Fibroblast of lung (primary cell): ENCODE measurements at regions not wholly inside any gene's neighbourhood (a gene's known extent, or its start where the extent isn't known, plus 50 kb on each side); places are given as distances from the start of the nearest gene placed in this dataset.

ENCODE experiments used
- DNase-seq, 2 donors: peaks; one replicate each; pipeline versions ENCODE4 v3.0.0 to v3.0.0-alpha.2; 2010; ENCODE audit warnings: low read depth in 2 of 2
- H2AFZ ChIP-seq: 2 replicates; pipeline ENCODE4 v1.5.1; 2012; ENCODE audit warnings: low read length, control low read depth, inconsistent platforms
- H3K27ac ChIP-seq: 2 replicates; pipeline ENCODE4 v1.5.1; 2011; ENCODE audit warnings: low read length, control low read depth; ENCODE audit not compliant: insufficient read depth
- H3K27me3 ChIP-seq: 2 replicates; pipeline ENCODE4 v1.5.1; 2011; ENCODE audit warnings: mild to moderate bottlenecking, low read length; ENCODE audit not compliant: control insufficient read depth, insufficient read depth
- H3K36me3 ChIP-seq: 2 replicates; pipeline ENCODE4 v1.5.1; 2011; ENCODE audit warnings: low read length; ENCODE audit not compliant: control insufficient read depth, insufficient read depth
- H3K4me1 ChIP-seq: 2 replicates; pipeline ENCODE4 v1.5.1; 2011; ENCODE audit warnings: low read length; ENCODE audit not compliant: control insufficient read depth, insufficient read depth; ENCODE audit errors: extremely low read depth
- H3K4me2 ChIP-seq: 2 replicates; pipeline ENCODE4 v1.5.1; 2011; ENCODE audit warnings: low read length, control low read depth; ENCODE audit not compliant: insufficient read depth; ENCODE audit errors: extremely low read depth
- H3K4me3 ChIP-seq, 4 experiments: fragments of 200-600 bp in 1 of 4; sonication (generic) in 1 of 4; replicated peaks in 1 of 4; 2 replicates each; pipeline ENCODE4 v1.5.1; 2011 to 2016; ENCODE audit warnings: low read length in 4 of 4, low read depth in 3 of 4, mild to moderate bottlenecking in 3 of 4, control low read depth in 2 of 4, inconsistent platforms in 1 of 4, mixed read lengths in 1 of 4; ENCODE audit not compliant: insufficient read depth in 1 of 4; ENCODE audit errors: control extremely low read depth in 1 of 4
- H3K79me2 ChIP-seq: 2 replicates; pipeline ENCODE4 v1.5.1; 2012; ENCODE audit warnings: mild to moderate bottlenecking, low read length, inconsistent platforms; ENCODE audit not compliant: control insufficient read depth, insufficient read depth
- H3K9ac ChIP-seq: 2 replicates; pipeline ENCODE4 v1.5.1; 2011; ENCODE audit warnings: mild to moderate bottlenecking, low read length, control low read depth; ENCODE audit not compliant: insufficient read depth
- H3K9me3 ChIP-seq: 2 replicates; pipeline ENCODE4 v1.5.1; 2012; ENCODE audit warnings: low read depth, low read length; ENCODE audit not compliant: control insufficient read depth, insufficient read depth
- H4K20me1 ChIP-seq: 2 replicates; pipeline ENCODE4 v1.5.1; 2011; ENCODE audit warnings: low read length; ENCODE audit not compliant: control insufficient read depth, insufficient read depth; ENCODE audit errors: extremely low read depth
- CTCF ChIP-seq, 2 donors: IDR thresholded peaks in 1 of 2; conservative IDR thresholded peaks in 1 of 2; 1 replicate in 1 of 2; 2 replicates in 1 of 2; pipeline ENCODE4 v1.5.1; 2011 to 2012; ENCODE audit warnings: low read length in 2 of 2, control low read depth in 1 of 2, inconsistent platforms in 1 of 2, low read depth in 1 of 2, mild to moderate bottlenecking in 1 of 2
- EZH2 ChIP-seq: IDR thresholded peaks from 2 replicates; pipeline ENCODE4 v1.5.1; 2012; ENCODE audit warnings: low read length, control low read depth, mild to moderate bottlenecking; ENCODE audit errors: missing control alignments

GRCh38 chr6:18640134-18640533 lies 253.0 kb downstream of the RNF144B start:
- Histone ChIP-seq H3K9me3 (no peaks in the 10 kb centered on the region), H3K79me2 (no peaks in the 10 kb centered on the region), H2AFZ (no peak overlapping the region), H3K36me3 (no peaks in the 10 kb centered on the region), H3K27ac (no peak overlapping the region), H3K4me2 (no peak overlapping the region), H3K9ac (no peak overlapping the region), H3K4me1 (no peaks in the 10 kb centered on the region), H4K20me1 (no peaks in the 10 kb centered on the region), H3K27me3 (no peaks in the 10 kb centered on the region), H3K4me3 (no peak overlapping the region)
- DNase-seq: no peak
- TF ChIP-seq CTCF (conservative IDR thresholded peaks at IDR 0.05 in 1 of 2, IDR thresholded peaks at IDR 0.05 in 1 of 2; ENCODE audit: low read depth in 1 of 2, low read length in 2 of 2) (no peak), EZH2 (no peak)

- H2AFZ ChIP-seq: no peak overlapping the region
- no peak for TF ChIP-seq CTCF (conservative IDR thresholded peaks at IDR 0.05 in 1 of 2, IDR thresholded peaks at IDR 0.05 in 1 of 2; ENCODE audit: low read depth in 1 of 2, low read length in 2 of 2)
- no peak for TF ChIP-seq EZH2
- no peak overlapping the region for H3K4me3 ChIP-seq
Observed at GRCh38 chr6:18640754-18641153, 253.6 kb downstream of the RNF144B start.

DNA sequence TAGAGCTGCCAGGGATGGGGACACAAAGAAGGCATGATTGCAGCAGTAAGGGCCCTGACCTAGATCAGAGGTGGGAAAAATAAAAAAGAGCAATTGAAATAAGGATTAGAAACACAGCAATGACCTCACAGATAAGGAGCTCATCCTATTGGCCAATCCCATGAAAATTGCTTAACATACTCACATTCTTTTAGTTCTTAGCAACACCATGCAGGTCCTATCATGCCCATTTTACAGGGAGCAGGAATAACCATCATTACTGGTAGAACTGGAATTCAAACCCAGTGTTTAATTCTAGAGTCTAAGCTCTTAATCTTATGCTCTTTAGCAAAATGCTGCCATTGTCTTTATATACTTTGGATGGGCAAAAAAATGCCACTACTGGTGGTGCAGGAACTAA lies 267.7 kb downstream of the RNF144B start:
- Histone ChIP-seq H3K4me1 (no peaks in the 10 kb centered on the region), H3K27me3 (no peaks in the 10 kb centered on the region), H4K20me1 (no peaks in the 10 kb centered on the region), H3K9me3 (no peaks in the 10 kb centered on the region), H2AFZ (no peak overlapping the region), H3K4me2 (no peak overlapping the region), H3K36me3 (no peaks in the 10 kb centered on the region), H3K79me2 (no peaks in the 10 kb centered on the region), H3K9ac (no peak overlapping the region), H3K27ac (no peak overlapping the region), H3K4me3 (no peak overlapping the region)
- DNase-seq: no peak
- TF ChIP-seq EZH2 (no peak), CTCF (conservative IDR thresholded peaks at IDR 0.05 in 1 of 2, IDR thresholded peaks at IDR 0.05 in 1 of 2; ENCODE audit: low read depth in 1 of 2, low read length in 2 of 2) (no peak)

More at GRCh38 chr6:18640754-18641153, 253.6 kb downstream of the RNF144B start:
- Histone ChIP-seq H3K4me2 (no peak overlapping the region), H3K9ac (no peak overlapping the region), H3K36me3 (no peaks in the 10 kb centered on the region), H4K20me1 (no peaks in the 10 kb centered on the region), H3K27ac (no peak overlapping the region), H3K79me2 (no peaks in the 10 kb centered on the region), H3K4me1 (no peaks in the 10 kb centered on the region), H3K9me3 (no peaks in the 10 kb centered on the region), H3K27me3 (no peaks in the 10 kb centered on the region)
- DNase-seq: no peak
